ENCODE measurements at regions not wholly inside any gene's neighbourhood (a gene's known extent, or its start where the extent isn't known, plus 50 kb on each side); places are given as distances from the start of the nearest gene placed in this dataset.
A peak's percentile ranks its signal among the peaks of the same experiment; 100 is the strongest.

- H3K27ac ChIP-seq (ENCODE audit: low read length): no peak overlapping the region
- TF ChIP-seq EZH2 (optimal IDR thresholded peaks at IDR 0.05; ENCODE audit: low read depth, low read length) (no peak), CTCF (IDR thresholded peaks at IDR 0.05; ENCODE audit: low read length) (no peak), EZH2phosphoT487 (IDR thresholded peaks at IDR 0.05; ENCODE audit: low read length) (no peak)
- no peaks in the 10 kb centered on the region for H3K9me2 ChIP-seq (replicated peaks; ENCODE audit: insufficient read depth, low read length)
Observed at GRCh38 chr15:92224843-92225242, 168.8 kb upstream of the ST8SIA2 start.

GRCh38 chr15:92226020-92226612 is 167.6 kb upstream of the ST8SIA2 start:
- no peak for TF ChIP-seq EZH2phosphoT487 (IDR thresholded peaks at IDR 0.05; ENCODE audit: low read length)
- no peak for TF ChIP-seq EZH2 (optimal IDR thresholded peaks at IDR 0.05; ENCODE audit: low read depth, low read length)
- peak; percentile 42 for TF ChIP-seq CTCF (IDR thresholded peaks at IDR 0.05; ENCODE audit: low read length)
- Histone ChIP-seq H3K4me1 (ENCODE audit: low read length) (no peaks in the 10 kb centered on the region), H3K9ac (ENCODE audit: low read length) (no peak overlapping the region), H3K79me2 (ENCODE audit: low read length) (no peaks in the 10 kb centered on the region), H3K4me3 (ENCODE audit: low read length) (no peak overlapping the region), H3K9me2 (replicated peaks; ENCODE audit: insufficient read depth, low read length) (no peaks in the 10 kb centered on the region), H3K36me3 (replicated peaks; ENCODE audit: insufficient read depth, low read length) (no peaks in the 10 kb centered on the region), H3K27ac (ENCODE audit: low read length) (no peak overlapping the region), H3F3A (ENCODE audit: insufficient read depth, low read length) (no peaks in the 10 kb centered on the region), H3K27me3 (replicated peaks; ENCODE audit: insufficient read depth, low read length) (no peaks in the 10 kb centered on the region), H3K9me3 (replicated peaks; ENCODE audit: insufficient read depth, low read length) (no peaks in the 10 kb centered on the region), H2AFZ (ENCODE audit: low read length) (no peak overlapping the region), H3K4me2 (ENCODE audit: low read depth, low read length) (no peak overlapping the region), H4K20me1 (ENCODE audit: insufficient read depth, low read length) (no peaks in the 10 kb centered on the region)
- no peak for DNase-seq

More at GRCh38 chr15:92224843-92225242, 168.8 kb upstream of the ST8SIA2 start:
- no peak for DNase-seq
- Histone ChIP-seq H3K9me3 (replicated peaks; ENCODE audit: insufficient read depth, low read length) (no peaks in the 10 kb centered on the region), H3K27me3 (replicated peaks; ENCODE audit: insufficient read depth, low read length) (no peaks in the 10 kb centered on the region), H3K4me1 (ENCODE audit: low read length) (no peaks in the 10 kb centered on the region), H2AFZ (ENCODE audit: low read length) (no peak overlapping the region), H4K20me1 (ENCODE audit: insufficient read depth, low read length) (no peaks in the 10 kb centered on the region), H3K79me2 (ENCODE audit: low read length) (no peaks in the 10 kb centered on the region), H3K36me3 (replicated peaks; ENCODE audit: insufficient read depth, low read length) (no peaks in the 10 kb centered on the region), H3K9ac (ENCODE audit: low read length) (no peak overlapping the region), H3K4me2 (ENCODE audit: low read depth, low read length) (no peak overlapping the region), H3F3A (ENCODE audit: insufficient read depth, low read length) (no peaks in the 10 kb centered on the region), H3K4me3 (ENCODE audit: low read length) (no peak overlapping the region)

GRCh38 chr15:92228830-92229229 is 164.9 kb upstream of the ST8SIA2 start:
- Histone ChIP-seq H3K4me3 (ENCODE audit: low read length) (no peak overlapping the region), H3K79me2 (ENCODE audit: low read length) (no peaks in the 10 kb centered on the region)

More at GRCh38 chr15:92228830-92229229, 164.9 kb upstream of the ST8SIA2 start:
- Histone ChIP-seq H3K9me2 (replicated peaks; ENCODE audit: insufficient read depth, low read length) (no peaks in the 10 kb centered on the region), H4K20me1 (ENCODE audit: insufficient read depth, low read length) (no peaks in the 10 kb centered on the region), H3K27ac (ENCODE audit: low read length) (no peak overlapping the region), H3K27me3 (replicated peaks; ENCODE audit: insufficient read depth, low read length) (no peaks in the 10 kb centered on the region), H3K36me3 (replicated peaks; ENCODE audit: insufficient read depth, low read length) (no peaks in the 10 kb centered on the region), H3K9me3 (replicated peaks; ENCODE audit: insufficient read depth, low read length) (no peaks in the 10 kb centered on the region), H2AFZ (ENCODE audit: low read length) (no peak overlapping the region), H3F3A (ENCODE audit: insufficient read depth, low read length) (no peaks in the 10 kb centered on the region), H3K4me1 (ENCODE audit: low read length) (no peaks in the 10 kb centered on the region), H3K9ac (ENCODE audit: low read length) (no peak overlapping the region), H3K4me2 (ENCODE audit: low read depth, low read length) (no peak overlapping the region)
- no peak for DNase-seq
- TF ChIP-seq EZH2 (optimal IDR thresholded peaks at IDR 0.05; ENCODE audit: low read depth, low read length) (no peak), EZH2phosphoT487 (IDR thresholded peaks at IDR 0.05; ENCODE audit: low read length) (no peak), CTCF (IDR thresholded peaks at IDR 0.05; ENCODE audit: low read length) (no peak)

Data from MM.1S (cell line).